ENCODE measurements at regions not wholly inside any gene's neighbourhood (a gene's known extent, or its start where the extent isn't known, plus 50 kb on each side); places are given as distances from the start of the nearest gene placed in this dataset.
"Not testable (repeated sequence)": the region's sequence is repeated elsewhere in the genome, so short reads cannot be mapped to it uniquely, and the experiment has no call there.

DNA sequence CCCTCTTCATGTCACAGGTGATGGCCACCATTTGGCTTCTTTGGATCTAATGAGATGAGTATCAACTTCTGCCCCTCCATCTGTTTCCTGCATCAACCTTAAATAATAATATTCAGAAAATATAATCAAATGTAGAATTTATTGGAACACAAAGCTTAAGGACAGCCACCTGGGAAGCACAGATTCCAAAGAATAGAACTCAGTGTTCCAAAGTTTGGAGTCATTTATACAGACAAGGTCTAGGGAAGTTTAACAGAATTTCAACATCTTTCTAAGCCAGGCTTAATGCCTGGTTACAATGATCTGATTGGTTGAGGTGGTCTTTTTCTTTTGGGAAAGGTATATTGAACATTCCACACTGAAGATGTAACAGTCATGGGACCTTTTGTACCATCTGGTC is 218.0 kb upstream of the PIEZO2 start:
- ATAC-seq = no peak
- intact Hi-C loops (cut with DNase I) = no loop called here

DNA sequence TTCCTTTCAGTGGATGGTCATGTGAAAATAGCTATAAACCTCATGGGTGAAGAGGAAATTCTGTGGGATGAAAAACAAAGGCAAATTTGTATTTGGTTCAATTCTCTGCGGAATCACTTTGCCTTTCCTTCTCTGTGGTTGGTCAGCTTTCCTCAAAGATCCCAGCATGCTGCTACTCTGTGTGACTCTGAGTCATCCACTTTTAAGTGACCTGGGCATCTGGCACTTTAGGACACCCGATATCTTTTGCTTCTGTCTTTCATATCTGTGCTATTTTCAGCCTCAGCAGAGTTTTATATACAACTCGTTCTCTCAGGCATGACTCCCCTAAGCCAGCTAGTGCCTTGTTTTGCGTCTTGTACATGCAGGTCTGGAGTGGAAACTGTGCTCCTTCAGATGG is 217.0 kb upstream of the PIEZO2 start:
- DNase-seq (peak in 1 of 2 donors; percentile 45), ATAC-seq (peak; percentile 83 to 99 (median 98))
- Histone ChIP-seq H3K4me1 (peaks cover 0 to 18% (median 7%) of the 10 kb centered on the region in 9 donors), H3K9me3 (no peaks in the 10 kb centered on the region), H3K27ac (peak overlapping the region; percentile 46 to 84 (median 76)), H3K4me3 (no peak overlapping the region), H3K36me3 (no peaks in the 10 kb centered on the region), H3K27me3 (no peaks in the 10 kb centered on the region)
- TF ChIP-seq, protein P1, sequence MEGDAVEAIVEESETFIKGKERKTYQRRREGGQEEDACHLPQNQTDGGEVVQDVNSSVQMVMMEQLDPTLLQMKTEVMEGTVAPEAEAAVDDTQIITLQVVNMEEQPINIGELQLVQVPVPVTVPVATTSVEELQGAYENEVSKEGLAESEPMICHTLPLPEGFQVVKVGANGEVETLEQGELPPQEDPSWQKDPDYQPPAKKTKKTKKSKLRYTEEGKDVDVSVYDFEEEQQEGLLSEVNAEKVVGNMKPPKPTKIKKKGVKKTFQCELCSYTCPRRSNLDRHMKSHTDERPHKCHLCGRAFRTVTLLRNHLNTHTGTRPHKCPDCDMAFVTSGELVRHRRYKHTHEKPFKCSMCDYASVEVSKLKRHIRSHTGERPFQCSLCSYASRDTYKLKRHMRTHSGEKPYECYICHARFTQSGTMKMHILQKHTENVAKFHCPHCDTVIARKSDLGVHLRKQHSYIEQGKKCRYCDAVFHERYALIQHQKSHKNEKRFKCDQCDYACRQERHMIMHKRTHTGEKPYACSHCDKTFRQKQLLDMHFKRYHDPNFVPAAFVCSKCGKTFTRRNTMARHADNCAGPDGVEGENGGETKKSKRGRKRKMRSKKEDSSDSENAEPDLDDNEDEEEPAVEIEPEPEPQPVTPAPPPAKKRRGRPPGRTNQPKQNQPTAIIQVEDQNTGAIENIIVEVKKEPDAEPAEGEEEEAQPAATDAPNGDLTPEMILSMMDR (IDR thresholded peaks at IDR 0.05) = no peak
- intact Hi-C loops (cut with DNase I) = no loop called here
- WGBS, 2 donors = 27 to 30% methylated on average over 4 of the region's 4 CpGs

More for the DNA sequence above, 218.0 kb upstream of the PIEZO2 start:
- Histone ChIP-seq H3K27ac (peak overlapping the region in 9 of 10 donors; percentile 30 to 84 (median 77)), H3K4me3 (no peak overlapping the region), H3K27me3 (no peaks in the 10 kb centered on the region), H3K4me1 (peaks cover 0 to 18% (median 7%) of the 10 kb centered on the region in 9 donors), H3K36me3 (no peaks in the 10 kb centered on the region), H3K9me3 (no peaks in the 10 kb centered on the region)
- no peak for DNase-seq
- TF ChIP-seq, protein P1 (IDR thresholded peaks at IDR 0.05) = no peak

DNA sequence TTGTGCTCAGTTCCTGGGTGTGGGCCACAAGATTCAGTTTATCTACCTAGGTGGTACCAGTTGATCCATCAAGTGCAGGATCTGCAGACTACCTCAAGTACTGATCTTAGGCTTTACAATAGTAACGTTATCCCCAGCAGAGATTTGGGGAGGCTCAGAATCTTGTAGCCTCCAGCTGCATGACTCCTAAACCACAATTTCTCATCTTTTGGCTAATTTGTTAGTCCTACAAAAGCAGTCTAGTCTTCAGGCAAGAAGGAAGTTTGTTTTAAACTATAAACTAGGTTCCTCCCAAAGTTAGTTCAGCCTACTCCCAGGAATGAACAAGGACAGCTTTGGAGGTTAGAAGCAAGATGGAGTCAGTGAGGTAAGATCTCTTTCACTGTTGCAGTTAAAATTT is 213.5 kb upstream of the PIEZO2 start:
- 92 to 95% methylated on average over 1 of the region's 1 CpG for WGBS, 2 donors

DNA sequence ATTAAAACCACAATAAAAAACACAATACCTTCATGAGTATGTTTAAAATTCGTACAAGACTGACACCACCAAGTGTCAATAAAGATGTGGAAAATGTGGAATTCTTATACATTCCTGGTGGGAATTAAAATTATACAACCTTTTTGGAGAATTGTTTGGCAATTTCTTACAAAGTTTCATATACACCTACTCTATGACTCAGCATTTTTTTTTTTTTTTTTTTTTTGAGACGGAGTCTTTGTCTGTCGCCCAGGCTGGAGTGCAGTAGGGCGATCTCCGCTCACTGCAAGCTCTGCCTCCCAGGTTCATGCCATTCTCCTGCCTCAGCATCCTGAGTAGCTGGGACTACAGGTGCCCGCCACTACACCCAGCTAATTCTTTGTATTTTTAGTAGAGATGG is 212.5 kb upstream of the PIEZO2 start:
- H3K36me3 ChIP-seq; DNase-seq; ATAC-seq; H3K4me3 ChIP-seq; H3K27ac ChIP-seq; intact Hi-C loops (cut with DNase I); H3K27me3 ChIP-seq: not testable (repeated sequence)
- 91 to 95% methylated on average over 6 of the region's 6 CpGs for WGBS, 2 donors
- Histone ChIP-seq H3K9me3 (peaks cover 0 to 20% (median 0%) of the 10 kb centered on the region in 11 donors), H3K4me1 (peaks cover 0 to 11% (median 6%) of the 10 kb centered on the region in 9 donors)

More for the DNA sequence above, 213.5 kb upstream of the PIEZO2 start:
- H3K9me3 ChIP-seq = peaks cover 0 to 10% (median 0%) of the 10 kb centered on the region in 11 donors
- no peak overlapping the region for H3K27ac ChIP-seq
- TF ChIP-seq, protein P1 (IDR thresholded peaks at IDR 0.05) = no peak
- DNase-seq = no peak
- no peak overlapping the region for H3K4me3 ChIP-seq
- ATAC-seq = no peak
- H3K36me3 ChIP-seq = no peaks in the 10 kb centered on the region
- H3K4me1 ChIP-seq = peaks cover 0 to 18% (median 7%) of the 10 kb centered on the region in 9 donors
- intact Hi-C loops (cut with DNase I) = no loop called here
- no peaks in the 10 kb centered on the region for H3K27me3 ChIP-seq

DNA sequence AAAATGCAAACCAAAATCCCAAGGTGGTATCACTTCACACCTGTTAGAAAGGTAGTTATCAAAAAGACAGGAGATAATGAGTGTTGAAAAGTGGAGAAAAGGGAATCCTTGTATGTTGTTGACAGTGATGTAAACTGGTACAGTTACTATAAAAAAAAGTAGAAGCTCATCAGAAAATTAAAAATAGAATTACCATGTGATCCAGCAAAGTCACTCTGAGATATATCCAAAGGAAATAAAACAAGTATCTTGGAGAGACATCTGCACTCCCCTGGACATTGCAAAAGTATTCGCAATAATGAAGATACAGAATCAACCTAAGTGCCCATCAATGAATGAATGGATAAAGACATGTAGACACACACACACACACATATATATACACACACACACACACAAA is 208.3 kb upstream of the PIEZO2 start:
- ATAC-seq (no peak), DNase-seq (no peak)
- Histone ChIP-seq H3K4me3 (no peak overlapping the region), H3K36me3 (no peaks in the 10 kb centered on the region), H3K9me3 (peaks cover 0 to 26% (median 0%) of the 10 kb centered on the region in 11 donors), H3K27me3 (no peaks in the 10 kb centered on the region), H3K27ac (no peak overlapping the region), H3K4me1 (no peaks in the 10 kb centered on the region)
- intact Hi-C loops (cut with DNase I) = no loop called here
- WGBS, 2 donors = 82 to 86% methylated on average over 1 of the region's 1 CpG
- TF ChIP-seq, protein P1 (IDR thresholded peaks at IDR 0.05) = no peak

DNA sequence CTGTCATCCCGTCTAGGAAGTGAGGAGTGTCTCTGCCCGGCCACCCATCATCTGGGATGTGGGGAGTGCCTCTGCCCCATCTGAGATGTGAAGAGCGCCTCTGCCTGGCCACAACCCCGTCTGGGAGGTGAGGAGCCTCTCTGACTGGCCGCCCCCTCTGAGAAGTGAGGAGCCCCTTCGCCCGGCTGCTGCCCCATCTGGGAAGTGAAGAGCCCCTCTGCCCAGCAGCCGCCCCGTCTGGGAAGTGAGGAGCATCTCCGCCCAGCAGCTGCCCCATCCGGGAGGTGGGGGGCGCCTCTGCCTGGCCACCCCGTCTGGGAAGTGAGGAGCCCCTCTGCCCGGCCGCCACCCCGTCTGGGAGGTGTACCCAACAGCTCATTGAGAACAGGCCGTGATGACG is 195.2 kb upstream of the PIEZO2 start:
- H3K27ac ChIP-seq; H3K36me3 ChIP-seq; H3K4me1 ChIP-seq; DNase-seq; ATAC-seq; H3K27me3 ChIP-seq; H3K4me3 ChIP-seq; intact Hi-C loops (cut with DNase I): not testable (repeated sequence)
- WGBS, 2 donors = 84 to 96% methylated on average over 18 of the region's 18 CpGs
- H3K9me3 ChIP-seq = peaks cover 0 to 71% (median 14%) of the 10 kb centered on the region in 11 donors

All from heart right ventricle (tissue), 16 donors.